HCT116 (cell line): ENCODE measurements at regions not wholly inside any gene's neighbourhood (a gene's known extent, or its start where the extent isn't known, plus 50 kb on each side); places are given as distances from the start of the nearest gene placed in this dataset.

Experiments used
- CTCF ChIP-seq, 3 experiments: fragments of 200-600 bp in 1 of 3; sonication (generic) in 1 of 3; IDR thresholded peaks in 2 of 3; conservative IDR thresholded peaks in 1 of 3; 2 replicates each; pipeline ENCODE4 v1.5.1; 2012 to 2017; ENCODE audit warnings: low read depth in 2 of 3, low read length in 2 of 3, antibody characterized with exemption in 1 of 3, borderline replicate concordance in 1 of 3, control low read depth in 1 of 3, mild to moderate bottlenecking in 1 of 3, mixed read lengths in 1 of 3, mixed run types in 1 of 3, moderate library complexity in 1 of 3; ENCODE audit not compliant: insufficient read depth in 1 of 3
- EZH2 ChIP-seq: fragments of 200-600 bp; sonication (generic); IDR thresholded peaks from 2 replicates; pipeline ENCODE4 v1.6.1; 2017; ENCODE audit warnings: antibody characterized with exemption, mixed run types
- JUND ChIP-seq: IDR thresholded peaks from 2 replicates; pipeline ENCODE4 v1.6.1; 2012
- MAX ChIP-seq: IDR thresholded peaks from 2 replicates; pipeline ENCODE4 v1.6.1; 2012
- POLR2A ChIP-seq: IDR thresholded peaks from 2 replicates; pipeline ENCODE4 v1.7.0; 2011; ENCODE audit warnings: borderline replicate concordance; ENCODE audit not compliant: insufficient read depth, insufficient read length; ENCODE audit errors: extremely low read depth

- TF ChIP-seq POLR2A, result no peak
- no peak for TF ChIP-seq EZH2
- no peak for TF ChIP-seq JUND
- no peak for TF ChIP-seq MAX
- no peak for TF ChIP-seq CTCF (IDR thresholded peaks at IDR 0.05 in 2 of 3, conservative IDR thresholded peaks at IDR 0.05 in 1 of 3; ENCODE audit: borderline replicate concordance in 1 of 3, insufficient read depth in 1 of 3, low read depth in 2 of 3, low read length in 2 of 3)
These were observed 466.6 kb downstream of the FLRT2 start for GRCh38 chr14:85996551-85996950.
